Limb (tissue), 2 donors: ENCODE measurements at regions not wholly inside any gene's neighbourhood (a gene's known extent, or its start where the extent isn't known, plus 50 kb on each side); places are given as distances from the start of the nearest gene placed in this dataset.
"Not testable (repeated sequence)": the region's sequence is repeated elsewhere in the genome, so short reads cannot be mapped to it uniquely, and the experiment has no call there.

ENCODE experiments used
- DNase-seq, 2 donors: peaks; one replicate each; pipeline ENCODE4 v3.0.0-alpha.2; 2016; ENCODE audit errors: extremely low spot score in 2 of 2

DNA sequence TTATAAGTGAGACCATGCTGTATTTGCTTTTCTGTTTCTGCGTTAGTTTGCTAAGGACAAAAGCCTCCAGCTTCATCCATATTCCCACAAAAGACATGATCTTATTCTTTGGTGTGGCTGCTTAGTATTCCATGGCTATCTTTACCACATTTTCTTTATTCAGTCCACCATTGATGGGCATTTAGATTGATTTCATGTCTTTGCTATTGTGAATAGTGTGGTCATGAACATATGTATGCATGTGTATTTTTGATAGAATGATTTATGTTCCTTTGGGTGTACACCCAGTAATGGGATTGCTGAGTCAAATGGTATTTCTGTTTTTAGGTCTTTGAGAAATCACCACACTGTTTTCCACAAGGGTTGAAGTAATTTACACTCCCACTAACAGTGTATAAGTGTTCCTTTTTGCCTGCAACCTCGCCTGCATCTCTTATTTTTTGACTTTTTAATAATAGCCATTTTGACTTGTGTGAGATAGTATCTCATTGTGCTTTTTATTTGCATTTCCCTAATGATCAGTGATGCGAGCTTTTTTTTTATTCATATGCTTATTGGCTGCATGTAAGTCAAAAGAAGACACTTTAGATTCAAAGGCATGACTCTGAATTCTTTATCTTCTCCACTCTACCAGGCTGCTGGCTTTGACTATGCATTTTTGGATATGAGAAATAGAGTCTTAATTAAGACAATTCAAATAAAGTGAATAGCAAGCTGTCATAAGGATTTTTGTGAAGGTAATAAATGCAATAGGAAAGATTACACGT lies 183.3 kb upstream of the SYNPR start:
- DNase-seq = no peak

DNA sequence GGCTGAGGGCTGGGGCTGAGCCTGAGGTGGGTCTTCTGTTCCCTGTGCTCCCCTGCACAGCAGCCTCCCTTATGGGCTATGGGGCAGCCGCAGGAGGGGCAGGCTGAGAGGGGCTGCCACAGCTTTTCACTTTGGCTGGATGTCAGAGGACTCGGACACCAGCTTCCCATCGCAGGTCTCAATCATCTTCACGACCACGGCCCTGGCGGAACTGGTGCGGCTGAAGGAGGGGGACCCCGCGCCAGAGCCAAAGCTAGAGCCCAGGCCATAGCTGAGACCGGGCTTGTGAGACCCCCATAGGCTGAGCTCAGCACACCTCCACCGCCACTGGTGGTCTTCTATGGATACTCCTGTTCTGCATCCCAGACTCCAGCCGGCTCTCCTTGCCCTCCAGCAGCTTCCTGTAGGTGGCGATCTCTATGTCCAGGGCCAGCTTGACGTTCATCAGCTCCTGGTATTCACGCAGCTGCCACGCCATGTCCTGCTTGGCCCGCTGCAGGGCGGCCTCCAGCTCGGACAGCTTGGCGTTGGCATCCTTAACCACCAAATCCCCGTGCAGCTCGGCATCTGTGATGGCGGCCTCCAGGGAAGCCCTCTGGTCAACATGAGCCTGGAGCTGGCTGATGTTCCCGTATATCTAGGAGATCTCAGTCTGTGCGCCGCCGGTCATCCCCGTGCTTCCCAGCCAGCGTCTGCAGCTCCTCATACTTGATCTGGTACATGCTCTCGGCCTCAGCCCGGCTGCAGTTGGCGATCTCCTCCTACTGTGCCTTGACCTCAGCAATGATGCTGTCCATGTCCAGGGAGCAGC lies 181.7 kb upstream of the SYNPR start:
- DNase-seq = no peak

DNA sequence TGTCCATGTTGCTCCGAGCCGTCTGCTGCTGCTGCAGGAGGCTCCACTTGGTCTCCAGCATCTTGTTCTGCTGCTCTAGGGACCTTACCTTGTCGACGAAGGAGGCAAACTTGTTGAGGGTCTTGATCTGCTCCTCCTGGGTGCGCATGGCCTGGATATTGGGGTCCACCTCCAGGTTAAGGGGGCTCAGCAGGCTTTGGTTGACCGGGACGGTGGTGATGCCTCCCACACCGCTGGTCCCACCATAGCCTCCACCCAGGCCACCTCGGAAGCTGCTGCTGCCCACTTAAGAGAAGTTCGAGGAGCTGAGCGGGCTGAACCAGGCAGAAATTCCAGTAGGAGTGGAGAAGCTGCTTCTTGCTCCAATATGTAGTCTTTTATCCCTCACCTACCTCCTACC lies 180.7 kb upstream of the SYNPR start:
- no peak for DNase-seq

DNA sequence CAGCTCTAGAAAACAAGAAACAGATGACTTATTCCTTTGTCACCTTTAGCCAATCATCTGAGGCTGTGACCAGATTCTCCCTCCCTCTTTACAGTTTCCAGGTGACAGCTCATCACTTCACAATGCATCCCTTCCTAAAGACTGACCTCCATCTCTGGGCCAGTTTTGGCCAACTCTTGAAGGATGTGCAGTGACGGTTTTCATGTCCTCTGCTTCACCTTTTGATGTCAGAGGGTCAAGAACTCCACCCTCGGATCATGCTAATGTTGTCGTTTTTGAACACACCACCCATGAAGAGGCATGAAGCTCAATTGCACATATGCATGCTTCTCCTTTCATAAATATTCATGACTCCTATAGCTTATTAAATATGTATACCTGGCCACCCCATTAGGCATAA lies 161.2 kb upstream of the SYNPR start:
- DNase-seq = no peak

DNA sequence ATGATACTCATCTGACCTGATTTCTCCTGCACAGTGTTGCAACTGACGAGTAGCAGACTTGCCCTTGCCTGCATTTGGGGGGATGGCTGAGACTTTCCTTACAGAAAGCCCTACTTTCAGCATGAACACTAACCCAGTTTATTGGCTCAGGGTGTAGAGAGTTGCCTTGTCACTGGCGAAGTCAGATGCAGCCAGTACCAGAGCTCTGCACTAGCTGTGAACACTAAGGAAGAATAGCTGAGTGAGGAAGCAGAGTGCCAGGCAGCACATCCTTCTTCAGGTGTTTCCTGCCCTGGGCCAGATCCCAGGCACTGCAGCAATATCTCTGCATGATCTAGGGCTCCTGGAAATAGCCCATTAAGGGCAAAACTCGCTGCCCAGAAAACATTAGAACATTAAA lies 154.0 kb upstream of the SYNPR start:
- no peak for DNase-seq

DNA sequence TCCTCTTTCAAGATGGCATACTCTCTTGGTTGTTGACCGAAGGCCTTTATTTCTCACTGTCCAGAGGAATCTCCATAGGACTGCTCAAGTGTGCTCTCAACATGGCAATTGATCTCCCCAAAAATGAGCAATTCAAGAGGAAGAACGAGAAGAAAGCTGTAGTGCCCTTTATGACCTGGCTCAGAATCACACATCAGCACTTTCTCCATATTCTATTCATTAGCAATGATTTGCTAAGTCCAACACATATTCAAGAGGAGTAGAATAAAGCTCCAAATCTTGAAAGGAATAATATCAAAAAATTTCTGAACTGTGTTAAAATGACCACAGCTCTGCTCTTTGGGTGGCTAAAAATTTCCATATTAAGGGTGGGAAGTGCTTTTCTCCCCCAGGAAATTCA lies 151.6 kb upstream of the SYNPR start:
- DNase-seq = no peak

DNA sequence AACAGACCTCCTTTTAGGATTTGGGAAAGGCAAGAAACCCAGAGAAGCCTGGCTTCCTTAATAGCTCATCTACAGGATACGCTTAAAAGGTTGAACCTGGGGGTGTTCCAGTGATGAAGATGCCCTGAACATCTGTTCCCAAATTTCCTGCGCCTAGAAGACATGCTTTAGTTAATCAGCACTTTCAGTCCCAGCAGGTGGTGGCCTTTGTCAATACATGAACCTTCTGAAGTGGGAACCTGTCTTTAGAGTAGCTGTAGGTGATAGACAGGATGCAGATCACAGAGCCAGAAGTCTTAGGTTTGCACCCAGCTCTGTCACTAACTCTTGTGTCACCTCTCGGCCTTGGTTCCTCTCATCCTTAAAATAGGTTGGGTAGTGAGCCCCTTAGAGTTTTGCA lies 149.7 kb upstream of the SYNPR start:
- no peak for DNase-seq

DNA sequence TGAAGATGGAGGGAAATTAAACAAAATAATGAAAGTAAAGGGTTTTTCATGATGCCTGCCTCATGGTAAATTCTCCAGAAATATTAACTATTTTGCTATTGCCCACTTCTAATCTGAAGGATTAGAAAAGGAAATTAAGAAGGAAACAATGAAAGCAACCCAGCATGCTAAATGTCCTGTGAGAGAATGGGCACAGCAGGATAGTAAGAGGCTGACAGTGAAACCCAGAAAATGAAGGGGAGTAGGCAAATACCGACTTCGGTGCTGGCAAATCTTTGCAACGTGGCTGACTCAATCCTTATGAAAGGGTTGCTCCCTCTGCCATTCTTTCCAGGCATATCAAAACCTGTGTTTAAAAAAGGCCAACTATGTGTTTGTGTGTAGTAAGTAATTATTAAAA lies 147.5 kb upstream of the SYNPR start:
- no peak for DNase-seq

DNA sequence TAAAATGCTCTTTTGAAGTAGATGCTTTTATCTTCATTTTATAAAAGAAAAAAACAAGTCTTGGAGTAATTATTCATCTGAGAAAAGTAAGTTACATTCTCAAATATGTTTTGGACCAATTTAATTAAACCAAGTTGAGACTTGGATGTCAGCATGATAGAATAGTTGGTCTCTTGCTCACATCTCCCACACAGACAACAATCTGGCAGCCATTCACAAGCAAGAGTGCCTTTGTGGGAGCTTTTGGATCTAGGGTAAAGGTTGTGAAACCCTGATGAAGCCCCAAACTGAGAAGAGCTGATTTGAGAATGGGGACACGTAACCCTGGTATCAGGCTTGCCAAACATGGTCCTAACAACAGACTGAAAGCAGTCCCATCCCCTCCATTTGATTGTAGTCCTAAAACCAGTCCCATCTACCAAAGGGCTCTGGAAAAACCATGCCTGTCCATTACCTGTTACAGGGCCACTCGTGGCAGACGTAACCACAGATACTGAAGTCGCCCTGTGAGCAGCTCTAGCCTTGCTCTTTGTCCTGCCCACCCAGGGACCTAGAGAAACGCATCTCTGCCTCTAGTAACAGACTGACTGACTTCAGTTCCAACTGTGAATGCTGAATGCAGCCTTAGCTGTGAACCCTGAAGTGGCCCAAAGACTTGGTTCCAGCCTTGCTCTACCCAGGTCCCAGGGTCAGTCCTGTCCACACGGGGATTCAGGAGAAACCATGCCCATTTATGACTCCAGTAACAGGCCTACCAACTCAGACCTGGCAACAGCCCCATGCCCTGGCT lies 145.5 kb upstream of the SYNPR start:
- no peak for DNase-seq

DNA sequence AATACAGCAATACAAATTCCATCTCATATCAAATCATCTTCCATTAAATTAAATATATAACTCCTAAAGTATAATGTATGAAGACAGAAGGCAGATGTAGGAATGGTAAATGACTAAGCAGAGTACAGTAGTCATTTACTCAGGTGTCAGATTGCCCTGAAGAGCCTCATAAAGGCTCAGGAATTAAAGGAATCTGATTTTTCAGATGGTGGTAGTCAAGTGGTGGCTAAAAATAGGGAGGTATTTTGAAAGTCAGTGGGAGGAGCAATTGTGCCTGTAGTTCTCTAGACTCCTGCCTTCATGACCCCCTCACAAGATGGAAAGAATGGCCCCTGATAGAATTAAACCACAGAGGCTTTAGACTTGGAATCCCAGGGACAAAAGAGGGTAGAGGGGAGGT lies 142.7 kb upstream of the SYNPR start:
- peak in 1 of 2 donors; percentile 2 for DNase-seq

DNA sequence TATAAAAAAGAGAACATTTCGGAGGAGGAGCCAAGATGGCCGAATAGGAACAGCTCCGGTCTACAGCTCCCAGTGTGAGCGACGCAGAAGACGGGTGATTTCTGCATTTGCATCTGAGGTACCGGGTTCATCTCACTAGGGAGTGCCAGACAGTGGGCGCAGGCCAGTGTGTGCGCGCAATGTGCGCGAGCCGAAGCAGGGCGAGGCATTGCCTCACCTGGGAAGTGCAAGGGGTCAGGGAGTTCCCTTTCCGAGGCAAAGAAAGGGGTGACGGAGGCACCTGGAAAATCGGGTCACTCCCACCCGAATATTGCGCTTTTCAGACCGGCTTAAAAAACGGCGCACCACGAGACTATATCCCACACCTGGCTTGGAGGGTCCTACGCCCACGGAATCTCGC lies 141.9 kb upstream of the SYNPR start:
- not testable (repeated sequence) for DNase-seq

DNA sequence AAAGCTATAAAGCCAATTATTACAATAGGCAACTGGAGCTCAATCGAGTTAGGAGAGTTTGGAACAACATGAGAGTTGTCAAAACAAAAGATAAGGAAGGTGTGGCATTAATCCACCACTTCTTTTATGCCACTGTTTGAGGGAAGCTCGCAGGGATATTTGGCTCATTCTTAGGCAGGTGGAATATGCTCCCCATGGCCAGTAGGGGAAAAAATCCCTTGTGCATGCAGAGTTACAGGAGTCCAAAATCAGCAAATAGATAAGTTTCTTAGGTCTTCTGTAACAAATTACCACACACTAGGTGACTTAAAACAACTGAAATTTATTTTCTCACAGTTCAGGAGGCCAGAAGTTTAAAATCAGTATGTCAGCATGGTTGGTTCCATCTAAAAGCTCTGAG lies 135.4 kb upstream of the SYNPR start:
- no peak for DNase-seq

DNA sequence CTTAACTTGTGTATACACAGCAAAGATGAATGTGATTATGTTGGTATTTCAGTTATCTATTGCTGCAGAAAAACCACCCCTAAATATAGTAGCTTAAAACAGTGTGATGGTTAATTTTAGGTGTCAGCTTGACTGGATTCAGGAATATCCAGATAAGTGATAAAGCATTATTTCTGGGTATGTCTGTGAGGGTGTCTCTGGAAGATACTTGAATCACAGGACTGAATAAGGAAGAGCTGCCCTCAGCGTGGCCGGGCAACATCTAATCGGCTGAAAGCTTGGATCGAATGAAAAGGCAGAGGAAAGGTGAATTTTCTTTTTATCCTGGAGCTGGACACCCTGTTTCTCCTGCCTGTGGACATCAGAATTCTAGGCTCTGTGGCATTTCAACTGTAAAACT lies 132.0 kb upstream of the SYNPR start:
- no peak for DNase-seq

DNA sequence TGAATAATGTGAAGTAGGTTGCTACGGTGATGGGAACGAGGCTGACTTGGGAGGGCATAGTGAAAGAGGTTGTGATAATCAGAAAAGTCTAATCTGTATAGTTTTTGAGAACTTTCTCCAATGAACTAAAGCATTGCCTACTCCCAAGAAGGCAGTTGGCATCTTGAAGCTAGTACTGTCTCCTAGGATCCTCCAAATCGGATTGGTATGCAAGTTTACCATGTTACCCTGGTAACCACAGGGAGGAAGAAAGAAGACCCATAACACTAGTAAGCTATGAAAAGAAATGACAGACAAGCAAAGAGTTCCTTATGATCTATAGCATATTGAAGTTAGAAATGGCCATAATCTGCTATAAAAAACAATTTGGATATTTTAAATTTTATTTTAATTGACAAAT lies 127.2 kb upstream of the SYNPR start:
- no peak for DNase-seq

DNA sequence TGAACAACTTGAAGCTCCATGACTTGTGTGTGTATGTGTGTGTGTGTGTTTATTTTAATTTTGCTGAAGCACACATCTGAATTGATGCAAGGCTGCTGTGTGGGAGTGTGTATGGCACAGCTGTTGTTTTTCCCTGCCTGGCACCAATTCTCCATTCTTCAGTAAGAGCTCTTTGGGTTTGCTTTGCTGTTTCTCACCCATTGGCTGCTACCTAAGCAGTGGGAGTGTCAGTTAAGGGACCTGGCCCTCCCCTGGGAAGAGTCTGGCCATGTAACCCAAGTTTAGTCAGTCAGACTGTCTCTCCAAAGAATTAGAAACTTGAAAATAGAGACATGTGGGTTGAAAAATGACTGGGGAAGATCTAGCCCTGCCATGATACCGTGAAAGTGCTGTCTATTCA lies 126.2 kb upstream of the SYNPR start:
- no peak for DNase-seq

DNA sequence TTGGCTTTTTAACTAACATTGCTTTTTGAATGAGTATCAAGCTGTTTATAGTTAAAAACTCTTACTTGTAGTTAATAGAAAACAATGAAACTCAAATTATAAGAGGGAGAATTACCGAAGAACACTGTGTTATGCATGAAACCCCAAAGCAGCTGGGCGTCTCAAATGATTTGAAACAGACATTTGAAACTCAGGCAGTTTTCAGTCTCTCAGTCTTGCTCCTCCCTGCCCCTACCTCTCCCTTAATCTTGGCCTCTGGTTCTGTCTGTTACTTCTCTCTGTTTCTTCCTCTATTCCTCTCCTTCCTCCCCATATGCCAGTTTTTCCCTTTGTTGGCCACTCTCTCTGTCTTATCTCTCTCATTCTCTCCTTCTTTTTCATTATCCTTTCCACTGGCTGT lies 118.3 kb upstream of the SYNPR start:
- DNase-seq = no peak

DNA sequence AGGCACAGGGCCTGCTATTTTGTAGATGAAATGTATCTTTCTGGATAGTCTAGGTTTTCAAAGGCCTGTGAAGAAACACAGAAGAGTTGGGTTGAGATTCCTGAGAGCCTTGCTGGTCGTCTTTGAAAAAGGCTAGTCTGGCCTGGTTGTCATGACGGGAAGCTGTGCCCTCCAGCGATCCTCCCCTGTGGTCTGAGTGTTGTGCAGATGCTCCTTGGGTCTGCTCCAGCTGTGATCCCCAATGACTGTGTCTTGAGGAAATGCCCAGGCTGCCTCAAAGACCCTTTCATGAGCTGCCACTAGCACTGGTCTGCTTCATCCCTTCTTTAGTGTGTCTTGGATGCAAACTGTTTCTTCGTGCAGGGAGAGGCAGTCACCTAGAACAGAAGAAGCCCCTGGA lies 111.0 kb upstream of the SYNPR start:
- no peak for DNase-seq

DNA sequence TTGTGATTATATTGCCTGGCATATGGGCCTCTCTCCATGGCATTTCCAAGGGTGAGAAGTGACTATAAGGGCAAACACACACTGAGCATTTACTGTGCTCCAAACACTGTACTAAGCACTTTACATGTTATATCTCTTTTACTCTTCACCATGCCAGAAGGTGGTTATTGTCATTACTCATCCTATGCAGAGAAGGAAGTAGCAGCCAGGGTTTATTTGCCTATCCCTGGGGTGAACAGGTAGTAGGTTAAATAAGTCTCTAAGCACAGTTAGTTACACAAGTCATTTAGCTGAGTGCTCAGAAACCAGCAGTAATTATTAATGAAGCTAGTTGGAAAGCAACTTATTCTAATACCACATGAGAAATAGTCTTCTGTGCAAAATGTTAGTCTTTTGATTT lies 109.9 kb upstream of the SYNPR start:
- no peak for DNase-seq

DNA sequence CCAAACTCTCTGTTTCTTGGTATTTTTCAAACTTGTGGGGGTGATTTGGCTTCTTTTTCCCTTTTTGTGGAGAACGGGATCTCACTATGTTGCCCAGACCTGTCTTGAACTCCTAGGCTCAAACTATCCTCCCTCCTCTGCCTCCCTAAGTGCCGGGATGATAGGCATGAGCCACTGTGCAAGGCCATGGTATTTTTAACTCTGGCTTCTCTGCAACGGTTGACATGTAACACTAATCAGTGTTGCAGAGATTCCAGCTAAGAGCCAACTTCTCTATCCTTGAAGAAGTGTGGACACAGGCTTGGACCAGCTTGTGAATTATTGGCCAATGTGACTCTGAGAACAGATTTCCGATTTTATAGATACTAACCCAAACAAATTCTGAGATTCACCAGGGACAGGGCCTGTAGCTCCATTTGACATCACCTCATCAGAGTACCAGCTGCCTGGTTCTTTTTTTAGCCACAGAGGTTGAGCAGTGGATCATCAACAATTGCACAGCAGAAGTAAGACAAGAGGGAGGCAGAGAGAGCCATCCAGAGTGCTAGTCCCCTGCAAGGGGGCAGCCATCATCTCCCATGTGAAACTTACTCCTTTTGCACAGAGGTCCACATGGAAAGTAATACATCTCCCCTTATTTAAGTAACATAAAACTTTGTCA lies 98.1 kb upstream of the SYNPR start:
- DNase-seq = no peak

DNA sequence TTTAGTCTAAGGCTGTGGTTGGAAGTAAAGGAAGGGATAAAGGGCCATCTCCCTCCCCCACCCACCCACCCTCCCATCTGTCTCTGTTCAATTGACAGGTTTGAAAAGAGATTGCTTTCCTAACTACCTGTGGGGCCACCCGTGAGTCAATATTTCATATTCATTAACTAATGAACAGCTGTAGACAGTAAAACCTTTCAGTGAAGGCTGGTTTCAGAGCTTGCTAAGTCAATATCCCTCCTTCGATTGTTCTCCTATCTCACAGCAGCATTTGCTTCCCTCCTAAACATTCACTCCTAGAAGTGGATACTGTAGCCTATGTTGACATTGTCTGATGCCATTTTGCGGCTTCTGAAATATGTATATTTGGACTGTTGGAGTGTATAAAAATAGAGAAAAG lies 85.9 kb upstream of the SYNPR start:
- DNase-seq = no peak

DNA sequence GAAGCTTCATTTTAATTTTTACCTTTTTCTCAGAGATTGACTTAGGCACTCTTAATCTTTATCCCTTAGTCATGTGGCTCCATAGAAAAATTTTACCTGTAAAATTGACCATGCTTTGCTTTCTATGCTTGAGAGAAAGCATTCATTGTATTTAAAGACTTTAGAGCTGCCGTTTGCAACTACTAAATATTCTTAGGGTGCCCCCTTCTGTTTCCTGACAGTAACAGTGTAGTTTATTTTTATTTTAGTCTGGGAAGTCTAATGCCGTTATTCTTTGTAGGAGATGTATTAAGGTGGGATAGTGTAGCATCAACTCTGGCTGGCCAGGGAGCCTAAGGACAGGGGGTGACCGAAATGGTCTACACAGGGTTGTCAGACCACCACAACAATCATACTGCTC lies 84.5 kb upstream of the SYNPR start:
- peak in 1 of 2 donors; percentile 50 for DNase-seq

DNA sequence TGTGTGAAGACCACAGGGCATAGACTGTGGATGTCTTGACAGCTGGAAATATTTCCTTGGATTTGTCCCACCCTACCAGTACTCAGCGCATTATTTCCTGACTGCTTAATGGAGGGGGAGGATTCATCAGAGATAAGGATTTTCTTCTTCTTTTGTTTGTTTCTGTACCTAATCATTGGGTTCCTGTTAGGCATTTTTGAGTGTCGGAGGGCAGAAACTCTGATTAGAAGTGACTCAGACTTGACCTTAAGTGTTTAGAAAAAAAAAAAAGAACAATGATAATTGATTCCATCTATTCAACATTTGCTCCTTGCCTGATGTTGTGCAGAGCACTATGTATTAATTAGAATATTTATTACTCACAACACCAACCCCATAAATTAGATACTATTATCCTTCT lies 78.5 kb upstream of the SYNPR start:
- no peak for DNase-seq
